Suprapubic skin (tissue), 3 donors: ENCODE measurements at regions not wholly inside any gene's neighbourhood (a gene's known extent, or its start where the extent isn't known, plus 50 kb on each side); places are given as distances from the start of the nearest gene placed in this dataset.

Experiments
- POLR2A ChIP-seq, 2 donors: fragments of 450-650 bp; IDR thresholded peaks; one replicate each; pipeline ENCODE4 v1.6.1; 2017; ENCODE audit warnings: antibody characterized with exemption in 2 of 2, mild to moderate bottlenecking in 2 of 2, moderate library complexity in 2 of 2
- TF ChIP-seq, protein P1 (sequence below), 2 donors: fragments of 200-600 bp in 1 of 2; fragments of 450-650 bp in 1 of 2; sonication (generic) in 1 of 2; IDR thresholded peaks; one replicate each; pipeline ENCODE4 v1.5.1; 2016 to 2019; ENCODE audit warnings: antibody characterized with exemption in 2 of 2, mild to moderate bottlenecking in 1 of 2, moderate library complexity in 1 of 2

DNA sequence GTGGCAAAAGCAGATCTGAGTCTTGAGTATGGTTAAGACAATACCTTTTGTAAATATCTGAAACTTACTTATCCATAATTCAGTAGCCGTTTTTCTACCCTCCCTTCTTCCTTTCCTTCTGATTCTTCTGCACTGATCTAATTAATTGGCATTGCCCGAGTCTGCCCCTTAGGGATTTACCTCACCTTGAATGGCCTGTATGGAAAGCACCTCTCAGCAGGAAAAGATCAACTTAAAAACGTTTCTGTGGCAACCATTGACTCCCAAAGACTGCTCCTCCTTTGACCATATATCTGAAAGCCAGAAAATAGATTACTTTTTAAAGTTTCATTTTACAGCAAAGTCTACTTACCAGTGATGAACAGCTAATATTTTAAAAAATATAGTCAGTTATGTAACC is 496.5 kb upstream of the LCORL start:
- TF ChIP-seq, protein P1, sequence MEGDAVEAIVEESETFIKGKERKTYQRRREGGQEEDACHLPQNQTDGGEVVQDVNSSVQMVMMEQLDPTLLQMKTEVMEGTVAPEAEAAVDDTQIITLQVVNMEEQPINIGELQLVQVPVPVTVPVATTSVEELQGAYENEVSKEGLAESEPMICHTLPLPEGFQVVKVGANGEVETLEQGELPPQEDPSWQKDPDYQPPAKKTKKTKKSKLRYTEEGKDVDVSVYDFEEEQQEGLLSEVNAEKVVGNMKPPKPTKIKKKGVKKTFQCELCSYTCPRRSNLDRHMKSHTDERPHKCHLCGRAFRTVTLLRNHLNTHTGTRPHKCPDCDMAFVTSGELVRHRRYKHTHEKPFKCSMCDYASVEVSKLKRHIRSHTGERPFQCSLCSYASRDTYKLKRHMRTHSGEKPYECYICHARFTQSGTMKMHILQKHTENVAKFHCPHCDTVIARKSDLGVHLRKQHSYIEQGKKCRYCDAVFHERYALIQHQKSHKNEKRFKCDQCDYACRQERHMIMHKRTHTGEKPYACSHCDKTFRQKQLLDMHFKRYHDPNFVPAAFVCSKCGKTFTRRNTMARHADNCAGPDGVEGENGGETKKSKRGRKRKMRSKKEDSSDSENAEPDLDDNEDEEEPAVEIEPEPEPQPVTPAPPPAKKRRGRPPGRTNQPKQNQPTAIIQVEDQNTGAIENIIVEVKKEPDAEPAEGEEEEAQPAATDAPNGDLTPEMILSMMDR (IDR thresholded peaks at IDR 0.05), result no peak
- no peak for TF ChIP-seq POLR2A (IDR thresholded peaks at IDR 0.05)
